VCaP (cell line): ENCODE measurements at regions not wholly inside any gene's neighbourhood (a gene's known extent, or its start where the extent isn't known, plus 50 kb on each side); places are given as distances from the start of the nearest gene placed in this dataset.
"Not testable (repeated sequence)": the region's sequence is repeated elsewhere in the genome, so short reads cannot be mapped to it uniquely, and the experiment has no call there.

ENCODE experiments used
- H3K27ac ChIP-seq: fragments of 450-650 bp; 2 replicates; pipeline ENCODE4 v1.5.1; 2017
- CTCF ChIP-seq: fragments of 450-650 bp; conservative IDR thresholded peaks from 2 replicates; pipeline ENCODE4 v1.5.1; 2017; ENCODE audit warnings: mild to moderate bottlenecking, moderate library complexity

DNA sequence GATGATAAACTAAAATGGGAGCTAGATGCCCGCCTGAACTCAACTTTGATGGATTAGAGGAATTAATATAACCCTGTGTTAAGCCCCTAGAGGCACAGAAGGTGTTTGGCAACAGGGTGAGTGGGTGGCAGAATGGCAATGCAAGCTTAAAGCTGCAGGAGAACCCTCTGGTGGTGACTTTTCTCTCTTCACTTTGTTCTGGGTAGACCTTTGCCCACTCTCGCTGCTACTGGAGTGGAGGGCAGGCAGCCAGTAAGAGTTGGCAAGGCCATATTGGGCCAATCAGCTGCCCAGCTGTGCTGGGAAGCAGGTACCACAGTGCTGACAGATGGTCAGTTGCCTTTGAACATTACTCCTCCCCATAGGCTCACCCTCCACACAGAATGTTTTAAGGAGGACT lies 468.2 kb downstream of the MMUT start:
- no peak for TF ChIP-seq CTCF
- H3K27ac ChIP-seq = no peak overlapping the region

- no peak for TF ChIP-seq CTCF
- no peak overlapping the region for H3K27ac ChIP-seq
These were observed 472.3 kb downstream of the MMUT start for GRCh38 chr6:48990739-48991138.

DNA sequence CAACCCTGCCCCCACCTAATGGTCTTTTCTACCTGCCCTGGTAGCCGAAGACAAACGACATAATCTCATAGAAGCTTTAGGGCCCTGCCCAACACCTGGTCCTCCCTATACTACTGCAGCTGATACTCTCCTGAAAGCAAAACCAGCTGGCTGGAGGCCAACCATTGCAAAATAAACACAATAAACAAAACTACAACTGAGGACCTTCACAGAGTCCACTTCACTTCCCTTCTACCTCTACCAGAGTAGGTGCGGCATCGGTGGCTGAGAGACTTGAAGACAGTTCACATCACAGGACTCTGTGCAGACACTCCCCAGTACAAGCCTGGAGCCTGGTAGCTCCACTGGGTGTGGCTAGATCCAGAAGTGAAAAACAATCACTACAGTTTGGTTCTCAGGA lies 476.2 kb downstream of the MMUT start:
- H3K27ac ChIP-seq = no peak overlapping the region
- no peak for TF ChIP-seq CTCF

- TF ChIP-seq CTCF = no peak
- H3K27ac ChIP-seq = no peak overlapping the region
These were observed 476.9 kb downstream of the MMUT start for GRCh38 chr6:48986105-48986504.

- no peak for TF ChIP-seq CTCF
- no peak overlapping the region for H3K27ac ChIP-seq
These were observed 478.0 kb downstream of the MMUT start for GRCh38 chr6:48985025-48985424.

DNA sequence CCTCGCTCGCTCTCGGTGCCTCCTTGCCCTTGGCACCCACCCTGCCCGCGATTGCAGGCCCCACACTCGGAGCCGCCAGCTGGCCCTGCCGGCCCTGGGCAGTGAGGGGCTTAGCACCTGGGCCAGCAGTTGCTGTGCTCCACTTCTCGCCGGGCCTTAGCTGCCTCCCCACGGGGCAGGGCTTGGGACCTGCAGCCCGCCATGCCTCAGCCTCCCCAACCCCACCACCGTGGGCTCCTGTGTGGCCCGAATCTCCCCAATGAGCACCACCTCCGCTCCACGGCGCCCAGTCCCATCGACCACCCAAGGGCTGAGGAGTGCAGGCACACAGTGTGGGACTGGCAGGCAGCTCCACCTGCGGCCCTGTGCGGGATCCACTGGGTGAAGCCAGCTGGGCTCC lies 479.1 kb downstream of the MMUT start:
- not testable (repeated sequence) for H3K27ac ChIP-seq

- no peak overlapping the region for H3K27ac ChIP-seq
- TF ChIP-seq CTCF = no peak
These were observed 479.7 kb downstream of the MMUT start for GRCh38 chr6:48983377-48983776.

GRCh38 chr6:48979806-48980205 lies 483.2 kb downstream of the MMUT start:
- no peak for TF ChIP-seq CTCF

More at GRCh38 chr6:48979806-48980205, 483.2 kb downstream of the MMUT start:
- H3K27ac ChIP-seq = no peak overlapping the region
